ENCODE measurements at regions not wholly inside any gene's neighbourhood (a gene's known extent, or its start where the extent isn't known, plus 50 kb on each side); places are given as distances from the start of the nearest gene placed in this dataset.
A peak's percentile ranks its signal among the peaks of the same experiment; 100 is the strongest.

- DNase-seq: peak; percentile 75
- peak overlapping the region; percentile 24 for H3K4me3 ChIP-seq (ENCODE audit: low read depth, low read length)
These were observed 111.4 kb downstream of the UTP18 start for GRCh38 chr17:51371732-51372151.

GRCh38 chr17:51372345-51373004 lies 112.1 kb downstream of the UTP18 start:
- no peaks in the 10 kb centered on the region for H3K36me3 ChIP-seq
- H3K4me3 ChIP-seq (ENCODE audit: low read depth, low read length): peak overlapping the region; percentile 24
- no peaks in the 10 kb centered on the region for H3K9me3 ChIP-seq
- H3K27me3 ChIP-seq: no peaks in the 10 kb centered on the region
- DNase-seq: peak; percentile 58
- no peak for TF ChIP-seq CTCF (IDR thresholded peaks at IDR 0.05; ENCODE audit: low read depth, low read length)
- H3K4me1 ChIP-seq: no peaks in the 10 kb centered on the region

More at GRCh38 chr17:51371732-51372151, 111.4 kb downstream of the UTP18 start:
- Histone ChIP-seq H3K9me3 (no peaks in the 10 kb centered on the region), H3K27me3 (no peaks in the 10 kb centered on the region), H3K4me1 (no peaks in the 10 kb centered on the region), H3K36me3 (no peaks in the 10 kb centered on the region)
- peak; percentile 93 for TF ChIP-seq CTCF (IDR thresholded peaks at IDR 0.05; ENCODE audit: low read depth, low read length)

- no peak for DNase-seq
- no peaks in the 10 kb centered on the region for H3K4me1 ChIP-seq
- H3K9me3 ChIP-seq: no peaks in the 10 kb centered on the region
- no peaks in the 10 kb centered on the region for H3K27me3 ChIP-seq
- H3K36me3 ChIP-seq: no peaks in the 10 kb centered on the region
- H3K4me3 ChIP-seq (ENCODE audit: low read depth, low read length): no peak overlapping the region
- no peak for TF ChIP-seq CTCF (IDR thresholded peaks at IDR 0.05; ENCODE audit: low read depth, low read length)
These were observed 113.3 kb downstream of the UTP18 start for GRCh38 chr17:51373489-51374152.

- no peaks in the 10 kb centered on the region for H3K9me3 ChIP-seq
- no peaks in the 10 kb centered on the region for H3K27me3 ChIP-seq
- no peak overlapping the region for H3K4me3 ChIP-seq (ENCODE audit: low read depth, low read length)
- H3K4me1 ChIP-seq: no peaks in the 10 kb centered on the region
- no peak for TF ChIP-seq CTCF (IDR thresholded peaks at IDR 0.05; ENCODE audit: low read depth, low read length)
- no peak for DNase-seq
- H3K36me3 ChIP-seq: no peaks in the 10 kb centered on the region
These were observed 113.9 kb downstream of the UTP18 start for GRCh38 chr17:51374209-51374608.

GRCh38 chr17:51375771-51376170 lies 115.4 kb downstream of the UTP18 start:
- Histone ChIP-seq H3K4me3 (ENCODE audit: low read depth, low read length) (no peak overlapping the region), H3K4me1 (no peaks in the 10 kb centered on the region), H3K9me3 (no peaks in the 10 kb centered on the region), H3K36me3 (no peaks in the 10 kb centered on the region), H3K27me3 (no peaks in the 10 kb centered on the region)
- no peak for DNase-seq
- TF ChIP-seq CTCF (IDR thresholded peaks at IDR 0.05; ENCODE audit: low read depth, low read length): no peak

GRCh38 chr17:51376739-51377138 lies 116.4 kb downstream of the UTP18 start:
- Histone ChIP-seq H3K4me3 (ENCODE audit: low read depth, low read length) (no peak overlapping the region), H3K36me3 (no peaks in the 10 kb centered on the region), H3K27me3 (no peaks in the 10 kb centered on the region), H3K9me3 (no peaks in the 10 kb centered on the region), H3K4me1 (0 out of 2 replicates have a peak, but pooled peaks cover 3% of the 10 kb centered on the region)
- DNase-seq: no peak
- TF ChIP-seq CTCF (IDR thresholded peaks at IDR 0.05; ENCODE audit: low read depth, low read length): no peak

All from BE2C (cell line).